Natural killer cell (primary cell): ENCODE measurements at regions not wholly inside any gene's neighbourhood (a gene's known extent, or its start where the extent isn't known, plus 50 kb on each side); places are given as distances from the start of the nearest gene placed in this dataset.

Source experiments
- ATAC-seq, 3 donors: fragments of 150-1000 bp in 2 of 3; fragments of 200-7000 bp in 1 of 3; cut with Tn5 transposase; 1 replicate in 1 of 3; 2 replicates in 2 of 3; pipeline ENCODE4 v1.10.0; 2021; ENCODE audit warnings: mild to moderate bottlenecking in 2 of 3, moderate library complexity in 2 of 3
- DNase-seq, 2 donors: peaks; one replicate each; pipeline versions ENCODE4 v3.0.0 to v3.0.0-alpha.2; 2013 to 2021; ENCODE audit warnings: mixed read lengths in 1 of 2
- H3K27ac ChIP-seq: one replicate; pipeline ENCODE4 v1.5.1; 2013; ENCODE audit warnings: mild to moderate bottlenecking, low read length
- H3K27me3 ChIP-seq: one replicate; pipeline ENCODE4 v1.6.1; 2013; ENCODE audit warnings: low read length; ENCODE audit not compliant: control insufficient read depth, insufficient read depth
- H3K36me3 ChIP-seq: one replicate; pipeline ENCODE4 v1.6.1; 2013; ENCODE audit warnings: low read length; ENCODE audit not compliant: control insufficient read depth, insufficient read depth
- H3K4me1 ChIP-seq: one replicate; pipeline ENCODE4 v1.6.1; 2013; ENCODE audit warnings: low read length; ENCODE audit not compliant: control insufficient read depth, insufficient read depth
- H3K4me3 ChIP-seq: one replicate; pipeline ENCODE4 v1.5.1; 2013; ENCODE audit warnings: low read length
- H3K9me3 ChIP-seq: one replicate; pipeline ENCODE4 v1.6.1; 2013; ENCODE audit warnings: low read length; ENCODE audit not compliant: control insufficient read depth, insufficient read depth
- H3K27ac Mint-ChIP-seq, 2 donors: one replicate each; pipeline ENCODE4 v1.8.0; 2022; ENCODE audit warnings: mild to moderate bottlenecking in 2 of 2, mixed read lengths in 2 of 2, moderate library complexity in 1 of 2
- H3K27me3 Mint-ChIP-seq, 2 donors: one replicate each; pipeline ENCODE4 v1.8.0; 2022; ENCODE audit warnings: low read depth in 2 of 2, mixed read lengths in 2 of 2
- H3K36me3 Mint-ChIP-seq: one replicate; pipeline ENCODE4 v1.8.0; 2022; ENCODE audit warnings: mixed read lengths
- H3K4me1 Mint-ChIP-seq, 2 donors: one replicate each; pipeline ENCODE4 v1.8.0; 2022; ENCODE audit warnings: mixed read lengths in 2 of 2
- H3K4me3 Mint-ChIP-seq: one replicate; pipeline ENCODE4 v1.8.0; 2022; ENCODE audit warnings: mild to moderate bottlenecking, moderate library complexity, mixed read lengths
- H3K9me3 Mint-ChIP-seq, 2 donors: one replicate each; pipeline ENCODE4 v1.8.0; 2022; ENCODE audit warnings: mixed read lengths in 2 of 2
- CTCF ChIP-seq: fragments of 200-600 bp; IDR thresholded peaks from one replicate; pipeline ENCODE4 v1.8.0; 2022; ENCODE audit warnings: antibody characterized with exemption
- WGBS: methylation state at CpG from one replicate; pipeline ENCODE4 v1.1.7; 2013; ENCODE audit warnings: missing lambda C conversion rate; ENCODE audit not compliant: insufficient coverage; 5-methylcytosine and 5-hydroxymethylcytosine counted together
- intact Hi-C: fragments of 100-400 bp; cut with micrococcal nuclease; formaldehyde crosslinking; loops from one replicate; pipeline ENCODE4 v1.14.2; 2022

DNA sequence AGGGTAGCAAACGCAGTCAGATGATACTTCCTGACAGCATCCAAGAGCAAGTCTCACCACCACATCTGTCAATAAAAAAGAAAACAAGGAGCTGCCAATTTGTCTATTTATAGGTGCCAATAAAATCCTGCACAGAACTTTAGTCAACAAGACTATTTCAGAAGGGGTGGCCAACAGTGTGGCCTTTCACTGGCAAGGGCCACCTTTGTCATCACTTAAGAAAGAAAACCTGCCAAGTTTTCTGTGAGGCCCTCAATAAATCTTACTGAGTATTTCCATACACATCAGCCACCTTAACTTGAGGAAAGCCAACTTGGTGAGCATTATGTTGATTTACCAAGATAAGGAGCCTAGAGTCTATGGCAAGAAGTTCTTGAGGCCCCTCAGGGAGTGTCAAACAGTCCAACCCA lies 312.3 kb downstream of the ENC1 start:
- Mint-ChIP-seq H3K27ac (no peak overlapping the region), H3K27me3 (peaks cover 33 to 45% of the 10 kb centered on the region in 2 donors), H3K9me3 (no peaks in the 10 kb centered on the region), H3K4me3 (no peak overlapping the region), H3K4me1 (peaks cover 22 to 26% of the 10 kb centered on the region in 2 donors), H3K36me3 (no peaks in the 10 kb centered on the region)
- Histone ChIP-seq H3K4me1 (peaks cover 15% of the 10 kb centered on the region), H3K9me3 (no peaks in the 10 kb centered on the region), H3K4me3 (no peak overlapping the region), H3K27ac (no peak overlapping the region), H3K27me3 (peaks cover 12% of the 10 kb centered on the region), H3K36me3 (no peaks in the 10 kb centered on the region)
- 95% methylated on average over 1 of the region's 1 CpG for WGBS
- intact Hi-C loops: loop anchor here (5.0 kb wide), 1 partner anchor 314 kb away; the partner anchor contains the start of gene ENC1
- no peak for TF ChIP-seq CTCF
- DNase-seq (no peak), ATAC-seq (no peak)

DNA sequence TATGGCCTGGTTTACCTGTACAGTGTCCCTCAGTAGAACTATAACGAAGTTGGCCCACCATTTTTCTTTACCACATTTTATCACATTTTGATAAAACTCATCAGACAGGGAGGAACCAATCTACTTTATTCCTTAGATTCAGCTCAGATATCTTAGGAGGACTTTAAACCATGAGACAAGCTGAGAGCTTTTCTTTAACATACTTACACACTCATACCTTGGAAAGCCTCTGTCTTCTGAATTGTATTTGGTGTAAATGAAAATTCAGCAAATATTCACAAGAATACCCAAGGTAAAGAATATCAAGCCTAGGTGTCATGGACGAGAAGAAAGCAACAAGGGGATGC lies 313.2 kb downstream of the ENC1 start:
- WGBS: 48% methylated on average over 2 of the region's 2 CpGs
- peak in 2 of 3 donors; percentile 4 for ATAC-seq
- Mint-ChIP-seq H3K4me3 (peak overlapping the region; percentile 26), H3K4me1 (peaks cover 22 to 26% of the 10 kb centered on the region in 2 donors), H3K27me3 (peaks cover 32 to 42% of the 10 kb centered on the region in 2 donors), H3K9me3 (no peaks in the 10 kb centered on the region), H3K27ac (peak overlapping the region; percentile 65), H3K36me3 (no peaks in the 10 kb centered on the region)
- Histone ChIP-seq H3K27ac (no peak overlapping the region), H3K9me3 (no peaks in the 10 kb centered on the region), H3K4me3 (no peak overlapping the region), H3K27me3 (peaks cover 12% of the 10 kb centered on the region), H3K4me1 (peaks cover 15% of the 10 kb centered on the region), H3K36me3 (no peaks in the 10 kb centered on the region)
- no peak for DNase-seq
- TF ChIP-seq CTCF: no peak
- intact Hi-C loops: loop anchor here (5.0 kb wide), 1 partner anchor 315 kb away; the partner anchor contains the start of gene ENC1

DNA sequence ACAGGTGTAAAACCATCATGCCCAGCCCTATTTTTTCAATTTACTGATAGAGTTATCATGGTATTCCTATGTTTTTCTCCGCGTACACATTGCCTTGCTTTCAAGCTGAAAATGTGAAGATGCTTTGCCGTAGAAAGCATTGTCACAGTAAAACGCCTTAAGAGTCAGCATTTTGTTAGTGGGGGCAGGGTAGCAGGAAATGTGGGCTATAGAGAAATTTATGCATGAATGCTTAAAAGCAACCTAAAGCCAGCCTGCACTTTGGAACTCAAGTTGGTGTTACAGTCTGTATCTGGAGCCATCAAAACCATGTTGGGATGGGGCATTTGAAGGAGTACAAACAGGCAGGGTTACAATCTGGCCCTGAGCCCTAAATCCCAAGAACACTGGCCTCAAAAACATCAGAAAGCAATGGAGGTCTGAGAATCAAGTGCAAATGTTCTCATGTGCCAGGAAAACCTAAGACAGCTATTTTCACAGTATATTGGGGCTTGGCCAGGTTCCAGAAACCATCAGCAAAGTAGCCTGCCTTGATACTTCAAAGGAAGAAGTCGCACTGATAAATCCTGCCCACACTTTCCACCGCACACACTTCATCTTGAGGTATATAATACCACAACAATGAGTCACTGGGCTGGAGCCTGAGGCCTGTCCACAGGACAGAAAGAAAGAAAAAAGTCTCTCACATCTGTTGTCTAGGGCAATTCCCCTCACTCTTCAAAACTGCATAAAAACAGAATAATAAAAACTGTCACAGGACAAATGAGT lies 313.8 kb downstream of the ENC1 start:
- Histone ChIP-seq H3K36me3 (no peaks in the 10 kb centered on the region), H3K4me3 (no peak overlapping the region), H3K4me1 (peaks cover 15% of the 10 kb centered on the region), H3K27ac (no peak overlapping the region), H3K27me3 (peaks cover 12% of the 10 kb centered on the region), H3K9me3 (no peaks in the 10 kb centered on the region)
- TF ChIP-seq CTCF: no peak
- peak overlapping the region; percentile 26 for H3K4me3 Mint-ChIP-seq
- H3K4me1 Mint-ChIP-seq: peaks cover 22 to 26% of the 10 kb centered on the region in 2 donors
- no peaks in the 10 kb centered on the region for H3K36me3 Mint-ChIP-seq
- peaks cover 34 to 42% of the 10 kb centered on the region in 2 donors for H3K27me3 Mint-ChIP-seq
- DNase-seq: peak; percentile 44 to 83
- peak; percentile 86 to 98 (median 87) for ATAC-seq
- intact Hi-C loops: loop anchor here (5.0 kb wide), 1 partner anchor 316 kb away; the partner anchor contains the start of gene ENC1
- H3K9me3 Mint-ChIP-seq: no peaks in the 10 kb centered on the region
- peak overlapping the region; percentile 65 for H3K27ac Mint-ChIP-seq
- WGBS: 35% methylated on average over 6 of the region's 6 CpGs
